Mesenchymal stem cell (in vitro differentiated cells and primary cell): ENCODE measurements at regions not wholly inside any gene's neighbourhood (a gene's known extent, or its start where the extent isn't known, plus 50 kb on each side); places are given as distances from the start of the nearest gene placed in this dataset.
"Not testable (repeated sequence)": the region's sequence is repeated elsewhere in the genome, so short reads cannot be mapped to it uniquely, and the experiment has no call there.

Experiments
- DNase-seq: peaks from one replicate; pipeline ENCODE4 v3.0.0-alpha.2; 2013
- H2AFZ ChIP-seq: one replicate; pipeline ENCODE4 v1.6.1; 2013; ENCODE audit warnings: low read depth, mild to moderate bottlenecking, control low read depth, inconsistent platforms, low read length, moderate library complexity
- H2AK5ac ChIP-seq: 2 replicates; pipeline ENCODE4 v1.6.1; 2013; ENCODE audit warnings: low read length, moderate library complexity, mild to moderate bottlenecking, inconsistent platforms; ENCODE audit not compliant: severe bottlenecking
- H2BK120ac ChIP-seq: one replicate; pipeline ENCODE4 v1.6.1; 2013; ENCODE audit warnings: low read depth, mild to moderate bottlenecking, inconsistent platforms, low read length, moderate library complexity
- H2BK12ac ChIP-seq, 2 experiments: one replicate each; pipeline ENCODE4 v1.6.1; 2013; ENCODE audit warnings: inconsistent platforms in 2 of 2, low read length in 2 of 2, mild to moderate bottlenecking in 2 of 2, moderate library complexity in 2 of 2, control low read depth in 1 of 2
- H2BK15ac ChIP-seq: one replicate; pipeline ENCODE4 v1.6.1; 2013; ENCODE audit warnings: mild to moderate bottlenecking, low read depth, inconsistent platforms; ENCODE audit not compliant: poor library complexity, severe bottlenecking
- H2BK5ac ChIP-seq: 2 replicates; pipeline ENCODE4 v1.6.1; 2013; ENCODE audit warnings: low read depth, mild to moderate bottlenecking, low read length, control low read depth, inconsistent platforms; ENCODE audit not compliant: poor library complexity, severe bottlenecking
- H3K14ac ChIP-seq, 2 experiments: one replicate each; pipeline ENCODE4 v1.6.1; 2013; ENCODE audit warnings: inconsistent platforms in 2 of 2, low read length in 2 of 2, control low read depth in 1 of 2, mild to moderate bottlenecking in 1 of 2, moderate library complexity in 1 of 2
- H3K18ac ChIP-seq, 2 experiments: one replicate each; pipeline ENCODE4 v1.6.1; 2013; ENCODE audit warnings: inconsistent platforms in 2 of 2, low read length in 2 of 2, control low read depth in 1 of 2, low read depth in 1 of 2, mild to moderate bottlenecking in 1 of 2
- H3K23ac ChIP-seq, 2 experiments: one replicate each; pipeline ENCODE4 v1.6.1; 2013; ENCODE audit warnings: inconsistent platforms in 2 of 2, low read length in 2 of 2, mild to moderate bottlenecking in 2 of 2, moderate library complexity in 2 of 2, control low read depth in 1 of 2
- H3K27ac ChIP-seq: 2 replicates; pipeline ENCODE4 v1.5.1; 2013; ENCODE audit warnings: mild to moderate bottlenecking, moderate library complexity, low read length, control low read depth, inconsistent platforms; ENCODE audit not compliant: poor library complexity, severe bottlenecking
- H3K27me3 ChIP-seq, 2 experiments: 2 replicates each; pipeline versions ENCODE4 v1.6.1 to v1.7.0; 2013; ENCODE audit warnings: low read length in 2 of 2, mild to moderate bottlenecking in 2 of 2, moderate library complexity in 2 of 2, control low read depth in 1 of 2, inconsistent platforms in 1 of 2; ENCODE audit not compliant: control insufficient read depth in 1 of 2, insufficient read depth in 1 of 2
- H3K36me3 ChIP-seq, 2 experiments: 2 replicates each; pipeline versions ENCODE4 v1.6.1 to v1.7.0; 2013; ENCODE audit warnings: low read length in 2 of 2, control low read depth in 1 of 2, inconsistent platforms in 1 of 2, low read depth in 1 of 2, mild to moderate bottlenecking in 1 of 2; ENCODE audit not compliant: insufficient read depth in 2 of 2, control insufficient read depth in 1 of 2
- H3K4ac ChIP-seq, 2 experiments: one replicate each; pipeline ENCODE4 v1.6.1; 2013; ENCODE audit warnings: inconsistent platforms in 2 of 2, low read length in 2 of 2, mild to moderate bottlenecking in 2 of 2, moderate library complexity in 2 of 2, control low read depth in 1 of 2, low read depth in 1 of 2
- H3K4me1 ChIP-seq: 2 replicates; pipeline ENCODE4 v1.6.1; 2013; ENCODE audit warnings: low read depth, low read length, control low read depth; ENCODE audit not compliant: control insufficient read depth, insufficient read depth
- H3K4me2 ChIP-seq: 2 replicates; pipeline ENCODE4 v1.6.1; 2013; ENCODE audit warnings: low read length, mild to moderate bottlenecking, inconsistent platforms; ENCODE audit not compliant: poor library complexity, severe bottlenecking
- H3K4me3 ChIP-seq, 2 experiments: 2 replicates each; pipeline versions ENCODE4 v1.5.1 to v1.7.0; 2013; ENCODE audit warnings: low read length in 2 of 2, mild to moderate bottlenecking in 2 of 2, control low read depth in 1 of 2, low read depth in 1 of 2; ENCODE audit not compliant: insufficient read depth in 1 of 2
- H3K79me1 ChIP-seq: replicated peaks from 2 replicates; pipeline ENCODE4 v1.6.1; 2013; ENCODE audit warnings: mild to moderate bottlenecking, control low read depth, low read length, inconsistent platforms; ENCODE audit not compliant: poor library complexity, severe bottlenecking
- H3K9ac ChIP-seq: 2 replicates; pipeline ENCODE4 v1.7.0; 2013; ENCODE audit warnings: mild to moderate bottlenecking, low read length, moderate library complexity
- H3K9me3 ChIP-seq: 2 replicates; pipeline ENCODE4 v1.7.0; 2013; ENCODE audit warnings: mild to moderate bottlenecking, low read length; ENCODE audit not compliant: control insufficient read depth
- H4K8ac ChIP-seq: one replicate; pipeline ENCODE4 v1.6.1; 2013; ENCODE audit warnings: inconsistent platforms, mild to moderate bottlenecking, low read length, moderate library complexity
- H4K91ac ChIP-seq: one replicate; pipeline ENCODE4 v1.6.1; 2013; ENCODE audit warnings: mild to moderate bottlenecking, low read length, inconsistent platforms
- WGBS: methylation state at CpG from one replicate; pipeline ENCODE4 v1.1.7; 2013; ENCODE audit warnings: mixed read lengths; 5-methylcytosine and 5-hydroxymethylcytosine counted together

DNA sequence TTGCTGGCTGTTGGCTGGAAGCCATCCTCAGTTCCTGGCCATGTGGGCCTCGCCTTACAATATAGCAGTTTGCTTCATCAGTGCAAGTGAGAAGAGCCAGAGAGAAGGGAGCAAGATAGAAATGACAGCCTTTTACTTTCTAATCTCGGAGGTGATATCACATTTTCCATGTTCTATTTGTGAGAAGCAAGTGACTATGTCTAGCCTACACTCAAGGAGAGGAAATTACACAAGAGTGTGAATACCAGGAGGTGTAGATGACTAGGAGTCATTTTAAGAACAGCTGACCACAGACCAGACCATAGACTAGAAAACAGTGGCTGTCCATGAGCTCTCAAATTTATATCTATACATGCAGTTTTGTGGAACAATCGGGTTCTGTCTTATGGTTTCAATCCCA is 163.0 kb upstream of the NRXN3 start:
- H3K4me3 ChIP-seq: no peak overlapping the region
- H2AK5ac ChIP-seq: no peak overlapping the region
- H3K4ac ChIP-seq: no peak overlapping the region
- H3K79me1 ChIP-seq: no peaks in the 10 kb centered on the region
- no peak overlapping the region for H3K23ac ChIP-seq
- no peak overlapping the region for H2AFZ ChIP-seq
- no peak for DNase-seq
- H3K27me3 ChIP-seq: no peaks in the 10 kb centered on the region
- no peaks in the 10 kb centered on the region for H3K4me1 ChIP-seq
- H3K14ac ChIP-seq: no peak overlapping the region
- H2BK120ac ChIP-seq: no peak overlapping the region
- H3K36me3 ChIP-seq: no peaks in the 10 kb centered on the region
- H2BK15ac ChIP-seq: no peak overlapping the region
- no peak overlapping the region for H3K9ac ChIP-seq
- no peak overlapping the region for H4K8ac ChIP-seq
- no peak overlapping the region for H3K4me2 ChIP-seq
- peaks cover 21% of the 10 kb centered on the region for H3K9me3 ChIP-seq
- H2BK5ac ChIP-seq: no peak overlapping the region
- H3K18ac ChIP-seq: no peak overlapping the region
- WGBS: 47% methylated on average over 2 of the region's 3 CpGs
- no peak overlapping the region for H3K27ac ChIP-seq
- H4K91ac ChIP-seq: no peak overlapping the region
- H2BK12ac ChIP-seq: no peak overlapping the region

DNA sequence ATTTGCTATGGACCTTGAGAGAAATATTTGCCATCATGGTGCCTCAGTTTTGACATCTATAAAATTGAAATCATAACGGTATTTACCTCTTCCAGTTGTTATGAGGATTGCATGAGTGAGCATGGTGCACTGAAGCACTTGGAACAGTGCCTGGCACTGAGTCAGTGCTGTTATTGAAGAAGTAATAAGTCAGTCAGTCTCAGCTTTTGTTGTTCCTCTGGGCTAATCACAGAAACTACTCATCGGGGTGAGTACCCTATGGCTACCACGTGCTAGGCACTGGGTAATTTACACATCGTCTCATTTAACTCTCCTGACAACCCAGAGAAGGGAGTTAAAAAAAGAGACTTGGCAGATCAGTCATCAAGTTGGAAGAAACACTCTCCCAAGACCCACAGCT is 159.5 kb upstream of the NRXN3 start:
- Histone ChIP-seq H3K9me3 (no peaks in the 10 kb centered on the region), H3K4me2 (no peak overlapping the region), H3K23ac (no peak overlapping the region), H3K27me3 (no peaks in the 10 kb centered on the region), H4K91ac (no peak overlapping the region), H2BK15ac (no peak overlapping the region), H3K4me1 (no peaks in the 10 kb centered on the region), H3K79me1 (no peaks in the 10 kb centered on the region), H2BK5ac (no peak overlapping the region), H2BK120ac (no peak overlapping the region), H4K8ac (no peak overlapping the region), H3K14ac (no peak overlapping the region), H2AK5ac (no peak overlapping the region), H2BK12ac (no peak overlapping the region), H3K9ac (no peak overlapping the region), H3K27ac (no peak overlapping the region), H3K18ac (no peak overlapping the region), H3K4ac (no peak overlapping the region), H2AFZ (no peak overlapping the region), H3K36me3 (no peaks in the 10 kb centered on the region), H3K4me3 (no peak overlapping the region)
- no peak for DNase-seq
- WGBS: 69% methylated on average over 3 of the region's 4 CpGs

DNA sequence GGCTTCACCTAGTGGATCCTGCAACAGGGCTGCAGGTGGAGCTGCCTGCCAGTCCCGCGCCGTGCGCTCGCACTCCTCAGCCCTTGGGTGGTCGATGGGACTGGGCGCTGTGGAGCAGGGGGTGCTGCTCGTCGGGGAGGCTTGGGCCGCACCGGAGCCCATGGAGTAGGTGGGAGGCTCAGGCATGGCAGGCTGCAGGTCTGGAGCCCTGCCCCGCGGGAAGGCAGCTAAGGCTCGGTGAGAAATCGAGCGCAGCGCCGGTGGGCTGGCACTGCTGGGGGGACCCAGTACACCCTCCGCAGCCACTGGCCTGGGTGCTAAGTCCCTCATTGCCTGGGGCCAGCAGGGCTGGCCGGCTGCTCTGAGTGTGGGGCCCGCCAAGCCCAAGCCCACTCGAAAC is 156.3 kb upstream of the NRXN3 start:
- H3K27ac ChIP-seq, DNase-seq, H2AFZ ChIP-seq, H2BK120ac ChIP-seq, H2BK5ac ChIP-seq, H3K4ac ChIP-seq, H3K36me3 ChIP-seq, H3K79me1 ChIP-seq, H3K23ac ChIP-seq, H2AK5ac ChIP-seq, H3K9me3 ChIP-seq, H3K14ac ChIP-seq, H3K4me1 ChIP-seq, H4K91ac ChIP-seq, H3K27me3 ChIP-seq, H3K4me3 ChIP-seq, H2BK12ac ChIP-seq, H4K8ac ChIP-seq, H3K9ac ChIP-seq, H3K18ac ChIP-seq, H3K4me2 ChIP-seq, H2BK15ac ChIP-seq: not testable (repeated sequence)
- WGBS: 95% methylated on average over 20 of the region's 22 CpGs

DNA sequence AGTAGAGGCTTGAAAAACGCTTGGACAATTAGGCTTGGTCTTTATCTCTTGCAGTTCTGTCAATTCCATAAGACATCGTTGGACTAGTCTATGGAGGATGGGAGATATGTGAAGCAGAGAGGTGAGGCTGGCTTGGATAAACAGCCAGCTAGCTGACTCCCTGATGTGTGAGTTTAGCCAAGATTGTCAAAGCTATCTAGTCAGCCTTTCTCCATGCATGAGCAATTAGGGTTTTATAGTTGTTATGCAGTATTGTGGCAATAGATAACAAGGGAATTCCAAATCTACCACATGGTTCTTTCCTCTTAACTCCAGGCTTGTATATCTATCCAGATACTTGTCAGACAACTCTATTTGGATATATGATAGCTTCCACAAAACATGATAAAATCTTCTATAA is 153.6 kb upstream of the NRXN3 start:
- Histone ChIP-seq H3K9ac (no peak overlapping the region), H2BK5ac (no peak overlapping the region), H3K36me3 (no peaks in the 10 kb centered on the region), H3K4ac (no peak overlapping the region), H2AFZ (no peak overlapping the region), H3K23ac (no peak overlapping the region), H3K79me1 (no peaks in the 10 kb centered on the region), H3K4me3 (no peak overlapping the region), H2BK120ac (no peak overlapping the region), H4K8ac (no peak overlapping the region), H3K4me2 (no peak overlapping the region), H2AK5ac (no peak overlapping the region), H3K4me1 (no peaks in the 10 kb centered on the region), H3K14ac (no peak overlapping the region), H2BK15ac (no peak overlapping the region), H3K9me3 (no peaks in the 10 kb centered on the region), H2BK12ac (no peak overlapping the region), H3K18ac (no peak overlapping the region), H3K27me3 (no peaks in the 10 kb centered on the region), H3K27ac (no peak overlapping the region), H4K91ac (no peak overlapping the region)
- 57% methylated on average over 2 of the region's 2 CpGs for WGBS
- no peak for DNase-seq
